HG03575 (cell line): ENCODE measurements at regions not wholly inside any gene's neighbourhood (a gene's known extent, or its start where the extent isn't known, plus 50 kb on each side); places are given as distances from the start of the nearest gene placed in this dataset.

Experiments used
- ATAC-seq: cut with Tn5 transposase; IDR thresholded peaks from one replicate; pipeline ENCODE4 v1.9.1; 2021; ENCODE audit not compliant: unreplicated experiment, insufficient number of reproducible peaks, low FRiP score; ENCODE audit errors: extremely low read depth

DNA sequence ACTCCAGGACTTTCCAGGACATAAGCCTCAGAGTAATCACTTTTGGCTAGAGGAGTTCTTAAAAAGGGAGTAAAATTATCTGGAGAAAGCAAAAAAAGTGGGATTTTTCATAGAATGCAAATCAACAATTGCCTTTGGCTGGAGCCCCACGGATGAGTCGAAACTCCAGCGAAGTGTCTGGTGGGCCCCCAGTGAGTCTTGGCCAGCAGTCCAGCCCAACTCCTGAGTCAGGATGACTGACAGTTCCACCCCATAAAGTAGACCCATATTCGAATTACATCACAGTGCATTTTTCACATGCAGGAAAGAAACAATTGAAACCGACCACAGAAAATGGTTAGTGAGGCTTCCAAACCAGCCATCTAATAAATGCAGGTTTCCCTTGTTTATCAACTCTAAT, 265.7 kb downstream of the BCL11B start:
- ATAC-seq, result no peak

GRCh38 chr14:99007795-99008194, 264.2 kb downstream of the BCL11B start:
- ATAC-seq, result no peak

DNA sequence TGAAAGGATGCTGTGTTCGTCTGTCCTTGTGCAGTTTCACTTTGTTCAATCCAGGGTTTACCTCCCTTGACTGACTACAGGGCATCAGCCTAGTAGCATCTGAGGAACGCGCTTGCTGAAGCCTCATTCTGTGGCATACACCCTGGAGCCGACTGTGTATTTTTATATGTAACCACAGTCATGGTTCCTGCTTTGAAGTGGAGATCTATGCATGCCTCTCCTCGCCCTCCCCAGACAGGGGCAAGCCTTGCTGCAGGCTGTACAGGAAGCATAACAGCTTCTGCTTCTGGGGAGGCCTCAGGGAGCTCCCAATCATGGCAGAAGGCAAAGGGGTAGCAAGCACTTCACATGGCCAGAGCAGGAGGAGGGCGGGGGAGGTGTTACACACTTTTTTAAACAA, 262.1 kb downstream of the BCL11B start:
- no peak for ATAC-seq

DNA sequence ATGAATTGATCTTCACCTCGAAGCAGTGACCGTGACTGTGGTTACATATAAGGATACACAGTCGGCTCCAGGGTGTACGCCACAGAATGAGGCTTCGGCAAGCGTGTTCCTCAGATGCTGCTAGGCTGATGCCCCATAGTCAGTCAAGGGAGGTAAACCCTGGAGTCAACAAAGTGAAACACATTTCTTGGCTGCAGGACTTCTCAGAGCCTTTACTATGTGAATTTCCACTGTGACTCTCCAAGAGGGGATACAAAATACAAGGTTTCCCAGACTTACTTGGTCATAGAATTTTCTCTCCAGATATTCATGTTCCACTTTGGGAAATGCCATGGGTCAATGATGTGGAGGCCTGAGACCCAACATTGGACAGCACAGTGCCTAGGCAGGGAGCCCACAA, 260.6 kb downstream of the BCL11B start:
- ATAC-seq, result no peak

DNA sequence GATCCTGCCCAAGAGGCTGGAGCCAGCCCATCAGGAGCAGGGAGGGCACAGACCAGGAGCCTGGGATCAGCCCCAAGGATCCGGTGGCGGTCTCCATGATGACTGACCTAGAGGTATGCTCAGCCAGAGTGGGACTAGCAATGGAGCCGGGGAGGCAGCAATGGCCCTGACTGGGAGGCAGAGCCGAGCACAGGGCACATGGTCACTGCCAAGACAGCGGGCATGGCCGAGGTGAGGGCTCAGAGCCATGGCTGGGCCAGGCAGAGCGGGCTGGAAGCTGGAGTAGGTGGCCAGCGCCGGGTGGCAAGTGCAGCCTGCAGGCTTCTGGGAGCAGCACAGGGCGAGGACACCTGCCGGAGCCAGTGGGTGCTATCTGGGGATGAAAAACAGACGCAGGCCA, 259.3 kb downstream of the BCL11B start:
- ATAC-seq, result no peak

GRCh38 chr14:99015833-99016232, 256.2 kb downstream of the BCL11B start:
- ATAC-seq, result no peak

DNA sequence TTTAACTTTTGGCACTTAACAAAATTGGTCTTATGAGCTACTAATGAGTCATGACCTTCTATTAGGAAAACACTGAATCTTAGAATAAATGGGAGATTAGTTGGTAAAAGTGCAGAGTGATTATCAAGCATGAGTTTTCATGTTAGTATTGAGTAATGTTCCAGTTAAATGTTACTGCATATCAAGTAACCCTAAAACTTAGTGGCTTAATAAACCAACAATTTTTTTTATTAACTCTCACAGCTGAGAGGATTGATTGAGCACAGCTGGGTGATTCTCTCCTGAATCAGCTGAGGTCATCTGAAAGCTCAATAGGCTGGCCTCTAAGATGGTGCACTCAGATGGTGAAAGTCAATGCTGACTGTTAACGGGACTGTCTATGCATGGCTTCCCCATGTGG, 248.6 kb downstream of the BCL11B start:
- no peak for ATAC-seq

DNA sequence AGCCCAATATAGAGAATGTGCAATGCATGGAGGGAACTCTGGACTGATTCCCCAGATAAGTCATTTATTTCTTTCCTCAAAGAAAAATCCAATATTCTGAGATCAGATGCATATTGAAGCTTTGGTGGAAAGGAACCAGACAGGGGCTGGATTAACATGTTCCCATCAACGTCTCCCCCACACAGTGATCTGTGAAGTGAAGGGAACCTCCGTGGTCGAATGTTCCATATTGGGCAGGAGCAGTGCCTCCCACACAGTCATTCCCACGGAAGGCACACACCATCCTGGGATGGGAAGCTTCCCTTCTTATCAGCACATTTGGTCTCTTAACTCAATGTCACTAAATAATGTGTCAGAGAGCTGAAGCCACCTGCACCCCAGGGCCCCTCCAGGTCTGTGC, 247.1 kb downstream of the BCL11B start:
- ATAC-seq, result no peak

- no peak for ATAC-seq
Observed at GRCh38 chr14:99025418-99025817, 246.6 kb downstream of the BCL11B start.

DNA sequence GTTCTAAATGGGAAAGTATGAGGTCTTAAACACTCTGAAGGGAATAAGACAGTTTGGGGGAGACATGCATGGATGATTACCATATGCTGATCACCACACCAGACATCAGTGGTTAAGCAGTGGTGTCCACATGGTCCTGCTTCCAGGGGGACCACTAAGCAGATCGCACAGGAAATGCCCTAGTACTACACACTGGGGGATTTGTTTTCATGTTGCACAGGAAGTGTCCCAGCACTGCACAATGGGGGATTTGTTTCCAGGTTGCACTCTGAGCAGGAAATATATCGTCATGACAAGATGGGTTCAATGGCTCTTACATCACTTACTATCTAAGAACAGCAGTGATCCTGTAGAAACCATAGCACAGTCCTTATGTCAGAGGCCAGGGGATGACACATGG, 245.5 kb downstream of the BCL11B start:
- ATAC-seq, result no peak

GRCh38 chr14:99028041-99028440, 244.0 kb downstream of the BCL11B start:
- ATAC-seq, result no peak

GRCh38 chr14:99028521-99028920, 243.5 kb downstream of the BCL11B start:
- ATAC-seq, result no peak

GRCh38 chr14:99029145-99029915, 242.7 kb downstream of the BCL11B start:
- no peak for ATAC-seq

GRCh38 chr14:99029916-99030305, 242.1 kb downstream of the BCL11B start:
- ATAC-seq, result no peak

DNA sequence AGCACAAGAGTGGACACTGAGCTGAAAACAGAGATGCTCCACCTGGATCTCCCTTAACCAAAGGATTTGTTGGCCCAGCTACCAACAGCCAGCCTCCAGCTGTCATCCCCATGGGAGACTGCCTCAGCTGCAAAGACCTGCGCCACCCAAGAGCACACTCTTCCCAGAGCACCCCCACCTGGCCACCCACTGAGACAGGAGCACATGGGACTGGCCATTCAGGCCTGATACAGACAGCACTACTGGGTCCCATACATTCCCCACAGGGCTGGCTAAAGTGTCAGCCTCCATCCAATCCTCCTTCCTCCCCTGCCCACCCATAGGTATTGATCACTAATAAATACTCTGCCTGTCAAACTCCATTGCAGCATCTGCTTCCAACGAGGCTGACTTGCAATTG, 241.5 kb downstream of the BCL11B start:
- no peak for ATAC-seq

DNA sequence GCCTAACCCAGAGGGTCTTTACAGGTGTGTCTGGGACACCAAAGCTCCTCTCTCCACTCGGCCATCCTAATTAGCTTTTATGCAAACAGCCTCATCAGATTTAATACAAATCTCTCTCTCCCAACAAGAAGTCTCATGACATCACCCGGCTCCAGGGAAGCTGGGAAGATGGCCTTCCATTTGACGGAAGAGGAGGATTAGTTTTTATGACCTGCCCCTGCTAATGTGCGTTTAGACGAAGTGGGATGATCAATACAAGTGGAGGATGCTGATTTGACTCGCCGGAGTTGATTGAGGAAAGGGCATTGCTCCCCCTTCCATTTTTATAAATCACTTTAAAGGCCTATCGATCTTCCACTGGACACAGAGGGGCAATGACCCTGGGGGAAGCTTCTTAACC, 239.2 kb downstream of the BCL11B start:
- no peak for ATAC-seq

DNA sequence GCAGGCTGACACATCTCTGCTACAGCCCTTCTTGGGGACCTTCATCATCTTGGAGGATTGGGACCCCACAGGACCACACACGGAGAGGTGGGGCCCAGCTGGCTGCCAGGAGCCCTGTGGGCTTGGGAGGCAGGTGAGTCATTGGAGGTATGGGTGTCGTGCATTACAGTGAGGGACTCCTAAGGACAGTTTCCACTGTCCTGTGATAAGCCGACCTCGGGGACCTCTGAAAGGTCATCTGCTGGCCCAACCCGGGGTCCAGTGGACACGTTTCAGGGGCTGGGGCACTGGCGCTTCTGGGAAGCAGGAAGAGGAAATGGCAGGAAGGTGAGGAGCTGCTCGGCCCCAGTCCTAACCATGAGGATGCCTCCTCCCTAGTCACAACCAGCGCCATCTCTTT, 238.0 kb downstream of the BCL11B start:
- no peak for ATAC-seq

DNA sequence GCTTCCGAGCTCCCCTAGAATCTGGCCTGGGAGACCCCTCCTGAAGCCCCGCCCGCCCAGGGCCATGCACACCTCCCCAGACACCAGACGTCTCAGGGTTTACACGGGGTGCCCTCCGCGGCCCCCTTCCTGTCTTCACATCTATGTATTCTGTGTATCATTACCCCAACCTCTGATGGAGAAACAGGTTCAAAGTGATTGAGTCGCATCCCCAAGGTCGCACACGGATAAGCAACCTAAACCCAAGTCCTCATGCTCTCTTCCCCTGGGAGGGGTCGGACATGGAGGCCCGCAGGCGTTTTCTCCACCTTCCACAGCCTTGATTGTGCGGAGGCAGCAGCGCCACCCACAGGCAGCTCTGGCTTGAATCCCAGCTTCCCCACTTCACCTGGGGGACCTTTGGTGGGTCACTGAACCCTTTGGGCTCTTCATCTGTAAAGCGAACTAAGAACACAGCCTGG, 237.3 kb downstream of the BCL11B start:
- no peak for ATAC-seq

GRCh38 chr14:99035268-99035667, 236.7 kb downstream of the BCL11B start:
- ATAC-seq, result no peak

DNA sequence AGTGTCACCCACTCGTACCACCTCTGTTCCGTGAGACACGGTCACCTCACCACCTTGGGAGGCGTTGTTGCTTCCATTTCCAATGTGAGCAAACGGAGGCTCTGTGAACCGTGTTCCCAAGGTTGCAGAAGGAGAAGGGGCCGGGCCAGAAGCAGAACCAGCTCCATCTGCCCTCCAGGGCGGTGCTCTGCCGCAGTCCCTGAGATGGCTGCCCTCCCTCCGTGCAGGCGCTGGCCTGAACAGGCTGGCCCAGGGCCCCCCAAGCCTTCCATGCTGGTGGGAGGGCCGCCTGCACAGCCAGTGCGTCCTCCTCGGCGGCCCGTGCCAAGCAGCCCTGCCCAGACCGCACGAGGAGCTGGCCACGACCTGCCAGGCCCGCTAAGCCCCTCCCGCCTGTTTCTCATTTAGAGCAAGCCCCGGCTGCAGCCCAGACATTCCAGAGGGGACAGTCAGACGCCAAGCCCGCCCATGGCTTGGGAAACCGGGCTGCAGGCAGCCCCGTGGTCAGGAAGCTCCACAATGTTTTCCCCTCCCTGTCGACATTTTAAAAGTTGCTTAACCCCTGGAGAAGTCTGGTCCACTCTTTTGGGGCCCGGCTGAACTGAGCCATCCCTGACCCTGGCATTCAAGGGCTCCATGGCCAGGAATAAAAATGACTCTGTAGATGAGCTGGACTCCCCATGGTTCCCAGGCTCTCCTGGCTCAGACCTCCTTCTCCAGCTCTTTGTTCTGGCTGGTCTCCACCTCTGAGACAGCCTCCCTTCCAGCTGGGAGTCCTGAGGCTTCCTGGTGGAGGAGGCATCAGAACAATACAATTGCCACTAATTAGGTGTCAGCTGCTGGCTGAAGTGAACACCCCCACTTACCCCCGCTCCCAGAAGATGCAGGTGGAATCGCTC, 236.0 kb downstream of the BCL11B start:
- no peak for ATAC-seq
